Peyer's patch (tissue), 4 donors: ENCODE measurements at regions not wholly inside any gene's neighbourhood (a gene's known extent, or its start where the extent isn't known, plus 50 kb on each side); places are given as distances from the start of the nearest gene placed in this dataset.

Source experiments
- CTCF ChIP-seq, 6 experiments: fragments of 450-650 bp in 4 of 6; fragments of 200-600 bp in 2 of 6; sonication (generic) in 1 of 6; IDR thresholded peaks; one replicate each; pipeline ENCODE4 v1.5.1; 2017 to 2019; ENCODE audit warnings: antibody characterized with exemption in 6 of 6, mild to moderate bottlenecking in 3 of 6, moderate library complexity in 1 of 6
- POLR2A ChIP-seq, 2 donors: fragments of 450-650 bp; IDR thresholded peaks; one replicate each; pipeline ENCODE4 v1.5.1; 2017; ENCODE audit warnings: antibody characterized with exemption in 2 of 2, mild to moderate bottlenecking in 2 of 2, moderate library complexity in 2 of 2

GRCh38 chr11:91730057-91730456, 494.6 kb upstream of the FAT3 start:
- TF ChIP-seq CTCF (IDR thresholded peaks at IDR 0.05) (no peak), POLR2A (IDR thresholded peaks at IDR 0.05) (no peak)
